D721Med (cell line): ENCODE measurements at regions not wholly inside any gene's neighbourhood (a gene's known extent, or its start where the extent isn't known, plus 50 kb on each side); places are given as distances from the start of the nearest gene placed in this dataset.
"Not testable (repeated sequence)": the region's sequence is repeated elsewhere in the genome, so short reads cannot be mapped to it uniquely, and the experiment has no call there.

ENCODE experiments used
- DNase-seq: peaks from one replicate; pipeline ENCODE4 v3.0.0; 2011; ENCODE audit warnings: low spot score; ENCODE audit not compliant: insufficient read length
- FAIRE-seq: peaks from 2 replicates; lab custom pipeline; 2011; peaks lifted over from hg19 to GRCh38; lab: Jason Lieb, UNC
- CTCF ChIP-seq: IDR thresholded peaks from 2 replicates; pipeline ENCODE4 v1.5.1; 2012; ENCODE audit warnings: mild to moderate bottlenecking, control low read depth; ENCODE audit not compliant: insufficient read depth; ENCODE audit errors: missing control alignments

GRCh38 chr2:224171226-224171625 is 132.1 kb upstream of the SERPINE2 start:
- DNase-seq: no peak
- FAIRE-seq: no peak
- TF ChIP-seq CTCF: no peak

- FAIRE-seq: no peak
- no peak for DNase-seq
- no peak for TF ChIP-seq CTCF
These were observed 130.8 kb upstream of the SERPINE2 start for GRCh38 chr2:224169847-224170246.

- not testable (repeated sequence) for FAIRE-seq, DNase-seq
These were observed 128.7 kb upstream of the SERPINE2 start for GRCh38 chr2:224167781-224168180.

GRCh38 chr2:224166654-224167053 is 127.6 kb upstream of the SERPINE2 start:
- DNase-seq: no peak
- FAIRE-seq: no peak
- no peak for TF ChIP-seq CTCF

GRCh38 chr2:224165901-224166319 is 126.8 kb upstream of the SERPINE2 start:
- no peak for DNase-seq
- TF ChIP-seq CTCF: no peak
- FAIRE-seq: no peak

GRCh38 chr2:224163566-224164307 is 124.7 kb upstream of the SERPINE2 start:
- FAIRE-seq: no peak
- TF ChIP-seq CTCF: no peak
- no peak for DNase-seq

- DNase-seq: no peak
- TF ChIP-seq CTCF: no peak
- FAIRE-seq: no peak
These were observed 123.0 kb upstream of the SERPINE2 start for GRCh38 chr2:224162122-224162521.
